CD14-positive monocyte (primary cell): ENCODE measurements at regions not wholly inside any gene's neighbourhood (a gene's known extent, or its start where the extent isn't known, plus 50 kb on each side); places are given as distances from the start of the nearest gene placed in this dataset.

ENCODE experiments used
- DNase-seq, 3 donors: peaks; one replicate each; pipeline ENCODE4 v3.0.0-alpha.2; 2011 to 2022
- H2AFZ ChIP-seq: 2 replicates; pipeline ENCODE4 v1.6.0; 2012; ENCODE audit warnings: mild to moderate bottlenecking, low read depth, low read length, inconsistent platforms; ENCODE audit not compliant: insufficient read depth, poor library complexity, severe bottlenecking
- H3K27ac ChIP-seq, 2 donors: 1 replicate in 1 of 2; 2 replicates in 1 of 2; pipeline ENCODE4 v1.5.1; 2012 to 2013; ENCODE audit warnings: low read length in 2 of 2, control low read depth in 1 of 2, inconsistent platforms in 1 of 2, low read depth in 1 of 2, mild to moderate bottlenecking in 1 of 2
- H3K27me3 ChIP-seq, 2 donors: one replicate each; pipeline versions ENCODE4 v1.6.0 to v1.6.1; 2011 to 2013; ENCODE audit warnings: low read length in 2 of 2; ENCODE audit not compliant: control insufficient read depth in 2 of 2, insufficient read depth in 2 of 2
- H3K36me3 ChIP-seq, 2 donors: replicated peaks in 1 of 2; 1 replicate in 1 of 2; 2 replicates in 1 of 2; pipeline versions ENCODE4 v1.5.1 to v1.6.1; 2012 to 2013; ENCODE audit warnings: low read length in 2 of 2, control low read depth in 1 of 2, inconsistent platforms in 1 of 2, mild to moderate bottlenecking in 1 of 2; ENCODE audit not compliant: insufficient read depth in 2 of 2, control insufficient read depth in 1 of 2
- H3K4me1 ChIP-seq, 2 donors: 1 replicate in 1 of 2; 2 replicates in 1 of 2; pipeline versions ENCODE4 v1.5.1 to v1.6.1; 2012 to 2013; ENCODE audit warnings: low read length in 2 of 2, control low read depth in 1 of 2, inconsistent platforms in 1 of 2, mild to moderate bottlenecking in 1 of 2, moderate library complexity in 1 of 2; ENCODE audit not compliant: insufficient read depth in 2 of 2, control insufficient read depth in 1 of 2
- H3K4me2 ChIP-seq: replicated peaks from 2 replicates; pipeline ENCODE3; 2012; ENCODE audit warnings: low read length, moderate library complexity, mild to moderate bottlenecking; ENCODE audit not compliant: poor library complexity, severe bottlenecking; ENCODE audit errors: extremely low read depth
- H3K4me3 ChIP-seq, 3 experiments: fragments of 200-600 bp in 1 of 3; sonication (generic) in 1 of 3; replicated peaks in 1 of 3; 1 replicate in 2 of 3; 2 replicates in 1 of 3; pipeline ENCODE4 v1.5.1; 2011 to 2013; ENCODE audit warnings: low read length in 3 of 3, mild to moderate bottlenecking in 3 of 3, control low read depth in 2 of 3, low read depth in 2 of 3, inconsistent platforms in 1 of 3, moderate library complexity in 1 of 3
- H3K79me2 ChIP-seq: 2 replicates; pipeline ENCODE4 v1.6.0; 2012; ENCODE audit warnings: mild to moderate bottlenecking, control low read depth, inconsistent platforms, low read length, moderate library complexity; ENCODE audit not compliant: insufficient read depth
- H3K9ac ChIP-seq: 2 replicates; pipeline ENCODE4 v1.6.0; 2017; ENCODE audit warnings: low read length, mild to moderate bottlenecking; ENCODE audit not compliant: insufficient read depth, poor library complexity, severe bottlenecking
- H3K9me3 ChIP-seq, 2 donors: replicated peaks in 1 of 2; 1 replicate in 1 of 2; 2 replicates in 1 of 2; pipeline versions ENCODE4 v1.5.1 to v1.6.1; 2012 to 2013; ENCODE audit warnings: low read length in 2 of 2, control low read depth in 1 of 2; ENCODE audit not compliant: control insufficient read depth in 1 of 2, insufficient read depth in 1 of 2
- H4K20me1 ChIP-seq: 2 replicates; pipeline ENCODE4 v1.6.0; 2012; ENCODE audit warnings: mild to moderate bottlenecking, low read length, control low read depth, moderate library complexity; ENCODE audit not compliant: insufficient read depth
- H3K27ac Mint-ChIP-seq, 7 donors: one replicate each; pipeline ENCODE4 v1.8.0; 2020; ENCODE audit warnings: mild to moderate bottlenecking in 7 of 7, mixed read lengths in 7 of 7, moderate library complexity in 6 of 7, inconsistent platforms in 2 of 7
- H3K27me3 Mint-ChIP-seq, 3 donors: one replicate each; pipeline ENCODE4 v1.8.0; 2021 to 2022; ENCODE audit warnings: low read depth in 3 of 3, mild to moderate bottlenecking in 3 of 3, mixed read lengths in 3 of 3, moderate library complexity in 3 of 3, inconsistent platforms in 1 of 3
- H3K36me3 Mint-ChIP-seq, 2 donors: one replicate each; pipeline ENCODE4 v1.8.0; 2020; ENCODE audit warnings: mixed read lengths in 2 of 2, inconsistent platforms in 1 of 2, mild to moderate bottlenecking in 1 of 2
- H3K4me1 Mint-ChIP-seq: one replicate; pipeline ENCODE4 v1.8.0; 2020; ENCODE audit warnings: mild to moderate bottlenecking, mixed read lengths
- H3K4me3 Mint-ChIP-seq, 2 donors: one replicate each; pipeline ENCODE4 v1.8.0; 2020; ENCODE audit warnings: mild to moderate bottlenecking in 2 of 2, mixed read lengths in 2 of 2, moderate library complexity in 1 of 2
- H3K9me3 Mint-ChIP-seq, 7 donors: one replicate each; pipeline ENCODE4 v1.8.0; 2020 to 2022; ENCODE audit warnings: mixed read lengths in 7 of 7, mild to moderate bottlenecking in 6 of 7, moderate library complexity in 6 of 7, inconsistent platforms in 2 of 7
- CTCF ChIP-seq: fragments of 200-600 bp; IDR thresholded peaks from one replicate; pipeline ENCODE4 v1.8.0; 2022; ENCODE audit warnings: antibody characterized with exemption, mild to moderate bottlenecking
- WGBS: methylation state at CpG from one replicate; pipeline ENCODE4 v1.1.5; 2013; ENCODE audit warnings: missing lambda C conversion rate; ENCODE audit not compliant: insufficient coverage; 5-methylcytosine and 5-hydroxymethylcytosine counted together
- intact Hi-C, 2 donors: fragments of 100-400 bp; cut with micrococcal nuclease; formaldehyde crosslinking; loops; one replicate each; pipeline versions ENCODE4 v1.15.0 to v1.15.1; 2023

GRCh38 chr14:80352471-80352870 lies 141.2 kb upstream of the DIO2 start:
- Histone ChIP-seq H3K9ac (no peak overlapping the region), H3K79me2 (no peaks in the 10 kb centered on the region), H3K4me3 (no peak overlapping the region), H3K27me3 (no peaks in the 10 kb centered on the region), H3K27ac (no peak overlapping the region), H3K4me1 (no peaks in the 10 kb centered on the region), H4K20me1 (no peaks in the 10 kb centered on the region), H3K36me3 (no peaks in the 10 kb centered on the region), H3K4me2 (no peak overlapping the region), H2AFZ (no peak overlapping the region), H3K9me3 (no peaks in the 10 kb centered on the region)
- intact Hi-C loops = no loop called here
- H3K36me3 Mint-ChIP-seq = no peaks in the 10 kb centered on the region
- WGBS = no CpG with 5 or more reads among the region's 1 CpG
- peaks cover 0 to 2% (median 0%) of the 10 kb centered on the region in 7 donors for H3K9me3 Mint-ChIP-seq
- H3K27ac Mint-ChIP-seq = no peak overlapping the region
- TF ChIP-seq CTCF = no peak
- DNase-seq = no peak
- H3K4me1 Mint-ChIP-seq = no peaks in the 10 kb centered on the region
- H3K27me3 Mint-ChIP-seq = peaks cover 0 to 2% (median 0%) of the 10 kb centered on the region in 3 donors
- H3K4me3 Mint-ChIP-seq = no peak overlapping the region

GRCh38 chr14:80350707-80351106 lies 139.4 kb upstream of the DIO2 start:
- Histone ChIP-seq H3K4me1 (no peaks in the 10 kb centered on the region), H3K36me3 (no peaks in the 10 kb centered on the region), H4K20me1 (no peaks in the 10 kb centered on the region), H3K9ac (no peak overlapping the region), H3K27ac (no peak overlapping the region), H3K4me3 (no peak overlapping the region), H3K9me3 (no peaks in the 10 kb centered on the region), H3K27me3 (no peaks in the 10 kb centered on the region), H3K4me2 (no peak overlapping the region), H2AFZ (no peak overlapping the region), H3K79me2 (no peaks in the 10 kb centered on the region)
- intact Hi-C loops = no loop called here
- no peak overlapping the region for H3K27ac Mint-ChIP-seq
- no peaks in the 10 kb centered on the region for H3K4me1 Mint-ChIP-seq
- no peak for DNase-seq
- no peaks in the 10 kb centered on the region for H3K36me3 Mint-ChIP-seq
- no CpG with 5 or more reads among the region's 6 CpGs for WGBS
- TF ChIP-seq CTCF = no peak
- peaks cover 0 to 2% (median 0%) of the 10 kb centered on the region in 7 donors for H3K9me3 Mint-ChIP-seq
- peaks cover 0 to 2% (median 0%) of the 10 kb centered on the region in 3 donors for H3K27me3 Mint-ChIP-seq
- no peak overlapping the region for H3K4me3 Mint-ChIP-seq
